Mammary epithelial cell (primary cell): ENCODE measurements at regions not wholly inside any gene's neighbourhood (a gene's known extent, or its start where the extent isn't known, plus 50 kb on each side); places are given as distances from the start of the nearest gene placed in this dataset.

ENCODE experiments used
- EZH2 ChIP-seq: IDR thresholded peaks from 2 replicates; pipeline ENCODE4 v1.6.1; 2012; ENCODE audit warnings: low read length, inconsistent platforms, borderline replicate concordance
- TF ChIP-seq, protein P1 (sequence below), 2 donors: IDR thresholded peaks in 1 of 2; conservative IDR thresholded peaks in 1 of 2; 2 replicates each; pipeline ENCODE4 v1.5.1; 2011 to 2012; ENCODE audit warnings: inconsistent platforms in 2 of 2, low read length in 2 of 2, mild to moderate bottlenecking in 2 of 2, control low read depth in 1 of 2, low read depth in 1 of 2; ENCODE audit not compliant: insufficient read depth in 1 of 2; ENCODE audit errors: extremely low read depth in 1 of 2

- no peak for TF ChIP-seq EZH2
- TF ChIP-seq, protein P1, sequence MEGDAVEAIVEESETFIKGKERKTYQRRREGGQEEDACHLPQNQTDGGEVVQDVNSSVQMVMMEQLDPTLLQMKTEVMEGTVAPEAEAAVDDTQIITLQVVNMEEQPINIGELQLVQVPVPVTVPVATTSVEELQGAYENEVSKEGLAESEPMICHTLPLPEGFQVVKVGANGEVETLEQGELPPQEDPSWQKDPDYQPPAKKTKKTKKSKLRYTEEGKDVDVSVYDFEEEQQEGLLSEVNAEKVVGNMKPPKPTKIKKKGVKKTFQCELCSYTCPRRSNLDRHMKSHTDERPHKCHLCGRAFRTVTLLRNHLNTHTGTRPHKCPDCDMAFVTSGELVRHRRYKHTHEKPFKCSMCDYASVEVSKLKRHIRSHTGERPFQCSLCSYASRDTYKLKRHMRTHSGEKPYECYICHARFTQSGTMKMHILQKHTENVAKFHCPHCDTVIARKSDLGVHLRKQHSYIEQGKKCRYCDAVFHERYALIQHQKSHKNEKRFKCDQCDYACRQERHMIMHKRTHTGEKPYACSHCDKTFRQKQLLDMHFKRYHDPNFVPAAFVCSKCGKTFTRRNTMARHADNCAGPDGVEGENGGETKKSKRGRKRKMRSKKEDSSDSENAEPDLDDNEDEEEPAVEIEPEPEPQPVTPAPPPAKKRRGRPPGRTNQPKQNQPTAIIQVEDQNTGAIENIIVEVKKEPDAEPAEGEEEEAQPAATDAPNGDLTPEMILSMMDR (conservative IDR thresholded peaks at IDR 0.05 in 1 of 2, IDR thresholded peaks at IDR 0.05 in 1 of 2; ENCODE audit: extremely low read depth in 1 of 2, insufficient read depth in 1 of 2, low read depth in 1 of 2, low read length in 2 of 2): no peak
Observed at GRCh38 chr3:77931255-77932009, 891.5 kb downstream of the ROBO2 start.
